SJCRH30 (cell line): ENCODE measurements at regions not wholly inside any gene's neighbourhood (a gene's known extent, or its start where the extent isn't known, plus 50 kb on each side); places are given as distances from the start of the nearest gene placed in this dataset.
"Not testable (repeated sequence)": the region's sequence is repeated elsewhere in the genome, so short reads cannot be mapped to it uniquely, and the experiment has no call there.

Experiments used
- DNase-seq, 2 experiments: peaks; one replicate each; pipeline ENCODE4 v3.0.0-alpha.2; 2015 to 2020
- H3K27ac ChIP-seq: fragments of 250-450 bp; sonication (Bioruptor Pico); 2 replicates; pipeline ENCODE4 v1.5.1; 2020; ENCODE audit warnings: mild to moderate bottlenecking, moderate library complexity
- H3K27me3 ChIP-seq: fragments of 250-450 bp; sonication (Bioruptor Pico); 2 replicates; pipeline ENCODE4 v1.5.1; 2020; ENCODE audit warnings: mild to moderate bottlenecking, moderate library complexity
- H3K36me3 ChIP-seq: fragments of 250-450 bp; sonication (Bioruptor Pico); 2 replicates; pipeline ENCODE4 v1.5.1; 2020; ENCODE audit warnings: mild to moderate bottlenecking, moderate library complexity
- H3K4me1 ChIP-seq: fragments of 250-450 bp; sonication (Bioruptor Pico); 2 replicates; pipeline ENCODE4 v1.5.1; 2020; ENCODE audit warnings: mild to moderate bottlenecking, moderate library complexity
- H3K4me3 ChIP-seq: fragments of 250-450 bp; sonication (Bioruptor Pico); 2 replicates; pipeline ENCODE4 v1.5.1; 2020; ENCODE audit warnings: mild to moderate bottlenecking, moderate library complexity
- H3K9me3 ChIP-seq: fragments of 250-450 bp; sonication (Bioruptor Pico); replicated peaks from 2 replicates; pipeline ENCODE4 v1.5.1; 2020; ENCODE audit warnings: mild to moderate bottlenecking, moderate library complexity

- no peak overlapping the region for H3K27ac ChIP-seq
- H3K4me3 ChIP-seq = no peak overlapping the region
- no peaks in the 10 kb centered on the region for H3K27me3 ChIP-seq
- H3K9me3 ChIP-seq = no peaks in the 10 kb centered on the region
- H3K4me1 ChIP-seq = no peaks in the 10 kb centered on the region
- no peak for DNase-seq
- no peaks in the 10 kb centered on the region for H3K36me3 ChIP-seq
These were observed 100.7 kb upstream of the TRPC7 start for GRCh38 chr5:136466041-136466415.

- H3K27me3 ChIP-seq = no peaks in the 10 kb centered on the region
- no peaks in the 10 kb centered on the region for H3K4me1 ChIP-seq
- no peak overlapping the region for H3K4me3 ChIP-seq
- H3K9me3 ChIP-seq = no peaks in the 10 kb centered on the region
- H3K27ac ChIP-seq = no peak overlapping the region
- no peaks in the 10 kb centered on the region for H3K36me3 ChIP-seq
- DNase-seq = no peak
These were observed 93.1 kb upstream of the TRPC7 start for GRCh38 chr5:136458481-136458880.

GRCh38 chr5:136457390-136458013 lies 92.2 kb upstream of the TRPC7 start:
- Histone ChIP-seq H3K4me3 (no peak overlapping the region), H3K36me3 (no peaks in the 10 kb centered on the region), H3K9me3 (no peaks in the 10 kb centered on the region), H3K27ac (no peak overlapping the region), H3K27me3 (no peaks in the 10 kb centered on the region), H3K4me1 (no peaks in the 10 kb centered on the region)
- peak; percentile 5 to 43 for DNase-seq

- Histone ChIP-seq H3K27ac (no peak overlapping the region), H3K27me3 (no peaks in the 10 kb centered on the region), H3K4me1 (no peaks in the 10 kb centered on the region), H3K36me3 (no peaks in the 10 kb centered on the region), H3K9me3 (no peaks in the 10 kb centered on the region), H3K4me3 (no peak overlapping the region)
- DNase-seq = no peak
These were observed 90.1 kb upstream of the TRPC7 start for GRCh38 chr5:136455409-136455808.

- DNase-seq = no peak
- Histone ChIP-seq H3K27ac (no peak overlapping the region), H3K9me3 (no peaks in the 10 kb centered on the region), H3K27me3 (no peaks in the 10 kb centered on the region), H3K36me3 (no peaks in the 10 kb centered on the region), H3K4me1 (no peaks in the 10 kb centered on the region), H3K4me3 (no peak overlapping the region)
These were observed 88.8 kb upstream of the TRPC7 start for GRCh38 chr5:136453986-136454758.

GRCh38 chr5:136453199-136453598 lies 87.9 kb upstream of the TRPC7 start:
- Histone ChIP-seq H3K27me3 (no peaks in the 10 kb centered on the region), H3K4me3 (no peak overlapping the region), H3K4me1 (no peaks in the 10 kb centered on the region), H3K9me3 (no peaks in the 10 kb centered on the region), H3K27ac (no peak overlapping the region), H3K36me3 (no peaks in the 10 kb centered on the region)
- DNase-seq = no peak

- H3K36me3 ChIP-seq, H3K4me1 ChIP-seq, H3K4me3 ChIP-seq, H3K9me3 ChIP-seq, DNase-seq, H3K27ac ChIP-seq, H3K27me3 ChIP-seq: not testable (repeated sequence)
These were observed 82.2 kb upstream of the TRPC7 start for GRCh38 chr5:136447576-136447975.

- Histone ChIP-seq H3K27me3 (no peaks in the 10 kb centered on the region), H3K36me3 (no peaks in the 10 kb centered on the region), H3K9me3 (no peaks in the 10 kb centered on the region), H3K4me3 (no peak overlapping the region), H3K27ac (no peak overlapping the region), H3K4me1 (no peaks in the 10 kb centered on the region)
- DNase-seq = no peak
These were observed 81.2 kb upstream of the TRPC7 start for GRCh38 chr5:136446565-136446964.

GRCh38 chr5:136444099-136444498 lies 78.8 kb upstream of the TRPC7 start:
- H3K36me3 ChIP-seq, H3K27me3 ChIP-seq, H3K4me1 ChIP-seq, H3K4me3 ChIP-seq, DNase-seq, H3K9me3 ChIP-seq, H3K27ac ChIP-seq: not testable (repeated sequence)

GRCh38 chr5:136439367-136439766 lies 74.0 kb upstream of the TRPC7 start:
- Histone ChIP-seq H3K4me3 (no peak overlapping the region), H3K27ac (no peak overlapping the region), H3K36me3 (no peaks in the 10 kb centered on the region), H3K9me3 (no peaks in the 10 kb centered on the region), H3K4me1 (no peaks in the 10 kb centered on the region), H3K27me3 (no peaks in the 10 kb centered on the region)
- DNase-seq = no peak

GRCh38 chr5:136435946-136436543 lies 70.7 kb upstream of the TRPC7 start:
- H3K36me3 ChIP-seq = no peaks in the 10 kb centered on the region
- H3K4me3 ChIP-seq = no peak overlapping the region
- H3K9me3 ChIP-seq = no peaks in the 10 kb centered on the region
- H3K27me3 ChIP-seq = no peaks in the 10 kb centered on the region
- no peak for DNase-seq
- no peak overlapping the region for H3K27ac ChIP-seq
- H3K4me1 ChIP-seq = no peaks in the 10 kb centered on the region

- Histone ChIP-seq H3K36me3 (no peaks in the 10 kb centered on the region), H3K4me1 (no peaks in the 10 kb centered on the region), H3K4me3 (no peak overlapping the region)
These were observed 69.5 kb upstream of the TRPC7 start for GRCh38 chr5:136434795-136435194.

GRCh38 chr5:136432705-136433104 lies 67.4 kb upstream of the TRPC7 start:
- H3K4me3 ChIP-seq = no peak overlapping the region
- no peaks in the 10 kb centered on the region for H3K27me3 ChIP-seq
- H3K4me1 ChIP-seq = no peaks in the 10 kb centered on the region
- H3K27ac ChIP-seq = no peak overlapping the region
- no peaks in the 10 kb centered on the region for H3K36me3 ChIP-seq
- no peaks in the 10 kb centered on the region for H3K9me3 ChIP-seq
- no peak for DNase-seq

More at GRCh38 chr5:136434795-136435194, 69.5 kb upstream of the TRPC7 start:
- DNase-seq = no peak
- no peaks in the 10 kb centered on the region for H3K9me3 ChIP-seq
- H3K27me3 ChIP-seq = no peaks in the 10 kb centered on the region
- no peak overlapping the region for H3K27ac ChIP-seq

GRCh38 chr5:136430081-136430480 lies 64.7 kb upstream of the TRPC7 start:
- Histone ChIP-seq H3K27me3 (no peaks in the 10 kb centered on the region), H3K27ac (no peak overlapping the region), H3K36me3 (no peaks in the 10 kb centered on the region), H3K4me1 (no peaks in the 10 kb centered on the region), H3K4me3 (no peak overlapping the region), H3K9me3 (no peaks in the 10 kb centered on the region)
- DNase-seq = no peak

- Histone ChIP-seq H3K4me3 (no peak overlapping the region), H3K4me1 (no peaks in the 10 kb centered on the region), H3K9me3 (no peaks in the 10 kb centered on the region), H3K27ac (no peak overlapping the region), H3K36me3 (no peaks in the 10 kb centered on the region), H3K27me3 (no peaks in the 10 kb centered on the region)
- DNase-seq = no peak
These were observed 62.1 kb upstream of the TRPC7 start for GRCh38 chr5:136427426-136427825.
